Neutrophil (primary cell): ENCODE measurements at regions not wholly inside any gene's neighbourhood (a gene's known extent, or its start where the extent isn't known, plus 50 kb on each side); places are given as distances from the start of the nearest gene placed in this dataset.

Source experiments
- H3K27ac ChIP-seq: fragments of 200-600 bp; sonication (generic); 2 replicates; pipeline ENCODE4 v1.5.1; 2016; ENCODE audit warnings: mild to moderate bottlenecking, moderate library complexity
- H3K27me3 ChIP-seq: fragments of 200-600 bp; sonication (generic); 2 replicates; pipeline ENCODE4 v1.6.0; 2016; ENCODE audit warnings: mild to moderate bottlenecking
- H3K36me3 ChIP-seq: fragments of 200-600 bp; sonication (generic); 2 replicates; pipeline ENCODE4 v1.5.1; 2017
- H3K4me1 ChIP-seq, 2 experiments: fragments of 200-600 bp in 1 of 2; sonication (generic) in 1 of 2; 1 replicate in 1 of 2; 2 replicates in 1 of 2; pipeline versions ENCODE4 v1.5.1 to v1.6.1; 2013 to 2016; ENCODE audit warnings: low read depth in 1 of 2, low read length in 1 of 2, mild to moderate bottlenecking in 1 of 2, moderate library complexity in 1 of 2; ENCODE audit not compliant: control insufficient read depth in 1 of 2, insufficient read depth in 1 of 2
- H3K4me3 ChIP-seq, 2 experiments: fragments of 200-600 bp in 1 of 2; sonication (generic) in 1 of 2; 1 replicate in 1 of 2; 2 replicates in 1 of 2; pipeline ENCODE4 v1.5.1; 2013 to 2016; ENCODE audit warnings: low read depth in 1 of 2, low read length in 1 of 2, mild to moderate bottlenecking in 1 of 2, moderate library complexity in 1 of 2
- H3K9me3 ChIP-seq: fragments of 200-600 bp; sonication (generic); 2 replicates; pipeline ENCODE4 v1.5.1; 2016
- TF ChIP-seq, protein P1 (sequence below): fragments of 200-600 bp; sonication (generic); IDR thresholded peaks from 2 replicates; pipeline ENCODE4 v1.5.1; 2016; ENCODE audit warnings: antibody characterized with exemption

DNA sequence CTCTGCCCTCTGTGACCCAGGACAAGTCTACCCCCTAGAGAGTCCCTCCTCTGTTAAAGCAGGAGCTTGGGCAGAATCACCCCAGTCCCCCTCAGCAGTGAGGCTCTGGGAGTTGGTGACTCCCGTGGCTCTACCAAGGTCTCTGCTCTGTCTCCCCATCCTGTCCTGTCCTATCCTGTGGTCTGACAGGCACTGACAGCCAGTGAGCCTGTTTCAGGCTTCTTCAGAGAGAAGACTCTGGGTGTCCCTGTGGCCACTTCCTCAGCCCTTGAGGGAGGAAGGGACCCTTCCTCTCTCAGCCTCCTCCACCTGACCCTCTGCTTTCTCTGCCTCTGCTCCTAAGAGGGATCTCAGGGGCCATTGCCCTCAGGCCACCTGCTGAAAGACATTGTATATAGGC, 148.7 kb downstream of the FCRL5 start:
- Histone ChIP-seq H3K4me1 (peaks cover 0 to 5% of the 10 kb centered on the region in 2 experiments), H3K27ac (no peak overlapping the region), H3K36me3 (no peaks in the 10 kb centered on the region), H3K4me3 (no peak overlapping the region), H3K9me3 (no peaks in the 10 kb centered on the region), H3K27me3 (peaks cover 24% of the 10 kb centered on the region)
- TF ChIP-seq, protein P1, sequence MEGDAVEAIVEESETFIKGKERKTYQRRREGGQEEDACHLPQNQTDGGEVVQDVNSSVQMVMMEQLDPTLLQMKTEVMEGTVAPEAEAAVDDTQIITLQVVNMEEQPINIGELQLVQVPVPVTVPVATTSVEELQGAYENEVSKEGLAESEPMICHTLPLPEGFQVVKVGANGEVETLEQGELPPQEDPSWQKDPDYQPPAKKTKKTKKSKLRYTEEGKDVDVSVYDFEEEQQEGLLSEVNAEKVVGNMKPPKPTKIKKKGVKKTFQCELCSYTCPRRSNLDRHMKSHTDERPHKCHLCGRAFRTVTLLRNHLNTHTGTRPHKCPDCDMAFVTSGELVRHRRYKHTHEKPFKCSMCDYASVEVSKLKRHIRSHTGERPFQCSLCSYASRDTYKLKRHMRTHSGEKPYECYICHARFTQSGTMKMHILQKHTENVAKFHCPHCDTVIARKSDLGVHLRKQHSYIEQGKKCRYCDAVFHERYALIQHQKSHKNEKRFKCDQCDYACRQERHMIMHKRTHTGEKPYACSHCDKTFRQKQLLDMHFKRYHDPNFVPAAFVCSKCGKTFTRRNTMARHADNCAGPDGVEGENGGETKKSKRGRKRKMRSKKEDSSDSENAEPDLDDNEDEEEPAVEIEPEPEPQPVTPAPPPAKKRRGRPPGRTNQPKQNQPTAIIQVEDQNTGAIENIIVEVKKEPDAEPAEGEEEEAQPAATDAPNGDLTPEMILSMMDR = no peak

DNA sequence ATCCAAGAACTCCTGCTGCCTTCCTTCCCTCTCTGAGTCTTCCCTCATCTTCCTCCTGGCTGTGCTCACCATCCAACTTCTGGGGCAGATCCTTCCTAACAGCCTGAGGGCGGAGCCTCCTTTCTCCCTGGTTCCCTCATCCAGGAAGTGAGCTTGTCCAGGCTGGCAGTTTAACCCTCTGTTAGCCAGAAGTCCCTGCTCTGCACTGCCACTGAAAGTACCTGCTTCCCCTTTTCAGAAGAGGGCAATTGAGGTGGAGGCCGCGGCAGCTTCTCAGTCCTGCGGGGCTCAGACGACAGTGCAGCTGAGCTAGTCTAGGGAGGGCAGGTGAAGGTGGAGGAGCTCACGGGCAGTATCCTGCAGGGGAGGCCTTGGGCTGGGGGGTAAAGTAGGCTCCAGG, 149.1 kb downstream of the FCRL5 start:
- Histone ChIP-seq H3K36me3 (no peaks in the 10 kb centered on the region), H3K4me1 (peaks cover 0 to 5% of the 10 kb centered on the region in 2 experiments), H3K4me3 (no peak overlapping the region), H3K27me3 (peaks cover 26% of the 10 kb centered on the region), H3K9me3 (no peaks in the 10 kb centered on the region), H3K27ac (no peak overlapping the region)
- TF ChIP-seq, protein P1 = no peak

DNA sequence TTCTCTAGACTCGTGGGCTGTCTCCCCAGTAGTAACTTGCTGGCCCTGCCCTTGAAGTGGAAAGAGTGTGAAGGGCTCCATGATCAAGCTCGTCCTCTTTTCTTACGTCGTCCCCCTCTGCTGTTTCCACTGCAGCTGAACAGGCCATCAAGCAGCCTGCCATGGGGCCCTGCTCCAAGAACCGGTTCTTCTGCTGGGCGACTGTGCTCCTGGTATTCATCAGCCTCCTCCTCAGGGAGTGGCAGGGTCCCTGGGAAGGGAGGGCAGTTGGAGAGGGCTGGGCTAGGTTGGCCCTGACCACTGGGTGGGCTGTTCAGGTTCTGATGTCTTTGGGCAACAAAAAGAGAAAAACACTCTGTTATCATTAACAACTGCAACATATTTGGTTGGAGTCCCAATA, 151.5 kb downstream of the FCRL5 start:
- H3K27ac ChIP-seq = no peak overlapping the region
- TF ChIP-seq, protein P1 = no peak
- peaks cover 29% of the 10 kb centered on the region for H3K27me3 ChIP-seq
- H3K4me1 ChIP-seq = peaks cover 0 to 5% of the 10 kb centered on the region in 2 experiments
- H3K9me3 ChIP-seq = no peaks in the 10 kb centered on the region
- no peaks in the 10 kb centered on the region for H3K36me3 ChIP-seq
- H3K4me3 ChIP-seq = no peak overlapping the region

DNA sequence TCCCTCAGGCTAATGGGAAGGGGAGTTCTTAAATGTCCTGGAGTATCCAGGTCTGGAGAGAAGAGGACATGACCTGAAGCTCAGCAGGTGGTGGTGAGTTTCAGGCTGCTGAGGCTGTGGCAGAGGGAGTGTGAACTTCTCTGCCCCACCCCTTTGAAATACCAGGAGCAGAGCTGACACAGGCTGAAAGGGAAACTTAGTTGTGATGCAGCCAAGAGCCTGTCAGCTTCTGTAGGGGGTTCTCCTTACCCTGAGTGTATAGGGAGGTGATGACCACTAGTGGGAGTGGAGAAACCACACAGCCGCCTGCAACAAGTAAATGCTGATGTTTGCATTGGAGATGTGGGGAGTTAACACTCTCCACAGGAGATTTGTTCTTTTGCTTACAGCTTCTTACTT, 152.3 kb downstream of the FCRL5 start:
- Histone ChIP-seq H3K4me3 (no peak overlapping the region), H3K27me3 (peaks cover 29% of the 10 kb centered on the region), H3K27ac (no peak overlapping the region), H3K9me3 (no peaks in the 10 kb centered on the region), H3K36me3 (no peaks in the 10 kb centered on the region), H3K4me1 (peaks cover 0 to 5% of the 10 kb centered on the region in 2 experiments)
- TF ChIP-seq, protein P1 = no peak

DNA sequence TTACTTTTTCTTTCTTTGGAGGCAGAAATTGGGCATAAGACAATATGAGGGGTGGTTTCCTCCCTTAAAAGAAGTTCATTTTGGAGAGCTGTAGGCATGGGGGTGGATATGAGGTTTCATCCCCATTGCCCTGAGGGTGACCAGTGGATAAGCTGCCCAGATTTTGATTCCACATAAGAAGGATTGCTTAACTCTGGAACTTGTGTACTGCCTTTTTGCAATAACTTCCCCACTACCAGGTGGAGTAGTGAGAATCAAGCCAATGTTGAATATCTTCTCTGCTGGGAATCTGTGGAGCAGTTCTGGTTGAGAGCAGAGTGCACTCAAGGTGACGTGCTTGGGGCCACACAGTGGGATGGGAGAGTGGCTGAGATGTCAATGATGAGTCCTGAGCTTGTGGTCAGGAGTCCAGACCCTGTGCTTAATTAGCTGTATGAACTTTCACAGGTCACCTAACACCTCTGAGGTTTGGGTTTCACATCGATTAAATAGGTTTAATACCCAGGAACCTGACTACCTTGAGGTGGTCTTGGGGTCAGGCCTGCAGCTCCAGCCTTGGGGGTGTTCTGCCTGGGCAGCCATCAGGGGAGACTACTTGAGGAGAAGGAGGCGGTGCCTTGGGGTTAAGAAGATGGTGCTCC, 152.9 kb downstream of the FCRL5 start:
- no peak overlapping the region for H3K27ac ChIP-seq
- TF ChIP-seq, protein P1 = no peak
- no peaks in the 10 kb centered on the region for H3K9me3 ChIP-seq
- no peak overlapping the region for H3K4me3 ChIP-seq
- H3K27me3 ChIP-seq = peaks cover 29% of the 10 kb centered on the region
- peaks cover 0 to 5% of the 10 kb centered on the region in 2 experiments for H3K4me1 ChIP-seq
- no peaks in the 10 kb centered on the region for H3K36me3 ChIP-seq
